ENCODE measurements at regions not wholly inside any gene's neighbourhood (a gene's known extent, or its start where the extent isn't known, plus 50 kb on each side); places are given as distances from the start of the nearest gene placed in this dataset.

- TF ChIP-seq POLR2A (IDR thresholded peaks at IDR 0.05) (no peak), CTCF (IDR thresholded peaks at IDR 0.05) (no peak), EP300 (IDR thresholded peaks at IDR 0.05) (no peak)
Measured at GRCh38 chr12:69065775-69066174, 132.8 kb upstream of the CPM start.

Data from tibial nerve (tissue), 4 donors.